K562 (cell line): ENCODE measurements at regions not wholly inside any gene's neighbourhood (a gene's known extent, or its start where the extent isn't known, plus 50 kb on each side); places are given as distances from the start of the nearest gene placed in this dataset.

Experiments
- ATAC-seq: fragments of 200-7000 bp; cut with Tn5 transposase; 3 replicates; pipeline ENCODE4 v1.9.1; 2020; ENCODE audit warnings: moderate library complexity
- BruUV-seq: library from RNA; stranded (reverse); fragments of 400-500 nt; replicated peaks from 2 replicates; lab custom pipeline; 2021; lab: Mats Ljungman, UMichigan
- CTCF ChIA-PET: fragments of 300-600 bp; formaldehyde crosslinking; extraction: SDS; loops from one replicate; lab custom pipeline; 2021; ENCODE audit warnings: low intra/inter-chr PET ratio; lab: Yijun Ruan, JAX
- POLR2A ChIA-PET: fragments of 300-600, 350-650 bp; sonication (Branson Sonifier 250); formaldehyde crosslinking; extraction: SDS; loops from one replicate; lab custom pipeline; 2021; ENCODE audit warnings: antibody characterized with exemption, inconsistent platforms; lab: Yijun Ruan, JAX
- DNase-seq, 4 experiments: peaks; one replicate each; pipeline versions ENCODE4 v3.0.0 to v3.0.0-alpha.2; 2011 to 2018; ENCODE audit warnings: low spot score in 3 of 4, mixed read lengths in 3 of 4; ENCODE audit errors: extremely low read depth in 1 of 4
- FAIRE-seq: peaks from 2 replicates; lab custom pipeline; 2011; peaks lifted over from hg19 to GRCh38; lab: Jason Lieb, UNC
- H2AFZ ChIP-seq: 2 replicates; pipeline ENCODE4 v1.6.0; 2011; ENCODE audit warnings: low read depth, low read length, control low read depth, inconsistent platforms
- H3K27ac ChIP-seq: fragments of 200-600 bp; 3 replicates; pipeline ENCODE4 v1.8.0; 2011; ENCODE audit warnings: low read depth, mild to moderate bottlenecking, control low read depth, inconsistent platforms, low read length, moderate library complexity, mixed read lengths; ENCODE audit errors: extremely low read depth
- H3K27me3 ChIP-seq, 2 experiments: fragments of 300-600 bp in 1 of 2; 2 replicates in 1 of 2; 3 replicates in 1 of 2; pipeline versions ENCODE4 v1.6.0 to v1.8.0; 2011; ENCODE audit warnings: inconsistent platforms in 2 of 2, low read length in 2 of 2, mild to moderate bottlenecking in 1 of 2, mixed read lengths in 1 of 2, moderate library complexity in 1 of 2; ENCODE audit not compliant: control insufficient read depth in 2 of 2, insufficient read depth in 2 of 2
- H3K36me3 ChIP-seq: fragments of 300-600 bp; 3 replicates; pipeline ENCODE4 v1.8.0; 2011; ENCODE audit warnings: mild to moderate bottlenecking, low read length, inconsistent platforms; ENCODE audit not compliant: control insufficient read depth, insufficient read depth
- H3K4me1 ChIP-seq, 2 experiments: fragments of 200-600 bp in 1 of 2; replicated peaks in 1 of 2; 2 replicates in 1 of 2; 3 replicates in 1 of 2; pipeline versions ENCODE4 v1.5.1 to v1.8.0; 2011; ENCODE audit warnings: inconsistent platforms in 2 of 2, low read length in 2 of 2, mild to moderate bottlenecking in 1 of 2, mixed read lengths in 1 of 2, moderate library complexity in 1 of 2; ENCODE audit not compliant: control insufficient read depth in 2 of 2, insufficient read depth in 2 of 2
- H3K4me2 ChIP-seq: 2 replicates; pipeline ENCODE4 v1.6.1; 2011; ENCODE audit warnings: low read length, control low read depth, inconsistent platforms, mixed read lengths; ENCODE audit not compliant: insufficient read depth
- H3K4me3 ChIP-seq: fragments of 200-600 bp; sonication (generic), shearing (Covaris generic); 2 replicates; pipeline ENCODE4 v1.5.1; 2016; ENCODE audit warnings: control low read depth, inconsistent platforms
- H3K79me2 ChIP-seq: fragments of 200-600 bp; 3 replicates; pipeline ENCODE4 v1.8.0; 2011; ENCODE audit warnings: low read length, inconsistent platforms; ENCODE audit not compliant: control insufficient read depth, insufficient read depth
- H3K9ac ChIP-seq, 2 experiments: 2 replicates each; pipeline versions ENCODE4 v1.6.0 to v1.6.1; 2011; ENCODE audit warnings: low read depth in 2 of 2, low read length in 2 of 2, control low read depth in 1 of 2, inconsistent platforms in 1 of 2, mild to moderate bottlenecking in 1 of 2, mixed read lengths in 1 of 2; ENCODE audit not compliant: insufficient read depth in 1 of 2
- H3K9me1 ChIP-seq: one replicate; pipeline ENCODE4 v1.6.0; 2011; ENCODE audit warnings: inconsistent platforms, mild to moderate bottlenecking, low read length, moderate library complexity; ENCODE audit not compliant: control insufficient read depth, insufficient read depth
- H3K9me3 ChIP-seq: replicated peaks from 2 replicates; pipeline ENCODE4 v1.5.1; 2011; ENCODE audit warnings: low read depth, low read length, inconsistent platforms; ENCODE audit not compliant: control insufficient read depth, insufficient read depth
- H4K20me1 ChIP-seq: replicated peaks from 2 replicates; pipeline ENCODE4 v1.6.1; 2011; ENCODE audit warnings: low read length, inconsistent platforms, mixed read lengths; ENCODE audit not compliant: control insufficient read depth, insufficient read depth
- CTCF ChIP-seq, 3 experiments: IDR thresholded peaks in 2 of 3; conservative IDR thresholded peaks in 1 of 3; 2 replicates each; pipeline ENCODE4 v1.5.1; 2011 to 2012; ENCODE audit warnings: low read length in 3 of 3, mild to moderate bottlenecking in 3 of 3, control low read depth in 2 of 3, improper control_type of control experiment in 1 of 3, inconsistent platforms in 1 of 3, low read depth in 1 of 3, mixed read lengths in 1 of 3, moderate library complexity in 1 of 3; ENCODE audit not compliant: insufficient read depth in 2 of 3
- ELF4 ChIP-seq: fragments of 450-650 bp; formaldehyde crosslinking; IDR thresholded peaks from 2 replicates; pipeline ENCODE4 v1.4.0; 2022; ENCODE audit warnings: missing genetic modification characterization
- RAD21 ChIP-seq, 2 experiments: fragments of 250-450 bp in 1 of 2; fragments of 450-650 bp in 1 of 2; sonication (Bioruptor Pico) in 1 of 2; formaldehyde crosslinking in 1 of 2; IDR thresholded peaks in 1 of 2; conservative IDR thresholded peaks in 1 of 2; 2 replicates each; pipeline versions ENCODE4 v1.4.0 to v1.8.0; 2020 to 2022; ENCODE audit warnings: mild to moderate bottlenecking in 2 of 2, moderate library complexity in 1 of 2
- REST ChIP-seq, 2 experiments: fragments of 450-650 bp; formaldehyde crosslinking in 1 of 2; IDR thresholded peaks; 2 replicates each; pipeline versions ENCODE4 v1.4.0 to v1.6.1; 2014 to 2020; ENCODE audit warnings: mild to moderate bottlenecking in 2 of 2, borderline replicate concordance in 1 of 2, low read depth in 1 of 2
- SMC3 ChIP-seq: conservative IDR thresholded peaks from 2 replicates; pipeline ENCODE4 v1.6.1; 2011; ENCODE audit warnings: low read depth, low read length, improper control_type of control experiment; ENCODE audit not compliant: insufficient read depth
- ZNF561 ChIP-seq: fragments of 450-650 bp; formaldehyde crosslinking; conservative IDR thresholded peaks from 2 replicates; pipeline ENCODE4 v1.4.0; 2020; ENCODE audit warnings: mild to moderate bottlenecking, moderate library complexity
- WGBS: fragments of 100-300 bp; shearing (Covaris generic); methylation state at CpG from one replicate; pipeline ENCODE4 v1.1.6; 2016; ENCODE audit warnings: low coverage, mixed read lengths; ENCODE audit not compliant: insufficient coverage; ENCODE audit errors: missing lambda C conversion rate; 5-methylcytosine and 5-hydroxymethylcytosine counted together
- in situ Hi-C: fragments of 300-500 bp; cut with MboI; formaldehyde crosslinking; loops from 4 replicates; pipeline ENCODE4 v1.15.0; 2018; ENCODE audit warnings: inconsistent platforms, mixed read lengths
- intact Hi-C: fragments of 100-400 bp; cut with micrococcal nuclease; formaldehyde crosslinking; loops from 2 replicates; pipeline ENCODE4 v1.14.2; 2022

GRCh38 chr6:56891754-56892153, 63.2 kb upstream of the BEND6 start:
- Histone ChIP-seq H3K27ac (peak overlapping the region; percentile 47; the same call in 1 of the 3 replicates), H3K9ac (no peak overlapping the region), H3K4me1 (peaks cover 0 to 10% of the 10 kb centered on the region in 2 experiments; a peak in 2 of 5 replicates), H3K9me1 (no peaks in the 10 kb centered on the region), H4K20me1 (no peaks in the 10 kb centered on the region), H3K9me3 (no peaks in the 10 kb centered on the region), H3K27me3 (no peaks in the 10 kb centered on the region), H3K79me2 (no peaks in the 10 kb centered on the region), H2AFZ (no peak overlapping the region), H3K36me3 (no peaks in the 10 kb centered on the region), H3K4me2 (no peak overlapping the region), H3K4me3 (no peak overlapping the region)
- ChIA-PET CTCF (interaction anchor here (0.5 kb wide), 1 partner anchor 424 kb away, joined by 3 read pairs; no protein-coding TSS in a partner anchor), POLR2A (interaction anchor here (0.7 kb wide), 1 partner anchor 330 kb away, joined by 3 read pairs; no protein-coding TSS in a partner anchor)
- ATAC-seq (peak; percentile 86), FAIRE-seq (peak; percentile 51), DNase-seq (peak in 2 of 4 experiments; percentile 23 to 35)
- intact Hi-C loops = no loop called here
- TF ChIP-seq REST (IDR thresholded peaks at IDR 0.05; ENCODE audit: borderline replicate concordance) = peak; percentile 25; the same call in 1 of the 2 replicates
- no peak for TF ChIP-seq REST (CRISPR knock-in tag; IDR thresholded peaks at IDR 0.05; ENCODE audit: low read depth)
- TF ChIP-seq ELF4 = no peak
- peak in 1 of 2 experiments; percentile 56; a peak in 2 of 4 replicates for TF ChIP-seq RAD21 (CRISPR knock-in tag; conservative IDR thresholded peaks at IDR 0.05 in 1 of 2, IDR thresholded peaks at IDR 0.05 in 1 of 2)
- TF ChIP-seq ZNF561 (CRISPR knock-in tag) = no peak
- peak; percentile 47 to 57 (median 51); a peak in 5 of 6 replicates for TF ChIP-seq CTCF (IDR thresholded peaks at IDR 0.05 in 2 of 3, conservative IDR thresholded peaks at IDR 0.05 in 1 of 3; ENCODE audit: insufficient read depth in 2 of 3, low read depth in 1 of 3, low read length in 3 of 3)
- peak; percentile 33; the same call in 1 of the 2 replicates for TF ChIP-seq SMC3
- no TSS peak for BruUV-seq
- 100% methylated on average over 2 of the region's 2 CpGs for WGBS
- in situ Hi-C loops = no loop called here
